HepG2 (cell line): ENCODE measurements at regions not wholly inside any gene's neighbourhood (a gene's known extent, or its start where the extent isn't known, plus 50 kb on each side); places are given as distances from the start of the nearest gene placed in this dataset.

Experiments
- ATAC-seq: fragments of 200-7000 bp; cut with Tn5 transposase; 3 replicates; pipeline ENCODE4 v1.9.1; 2020; ENCODE audit warnings: mild to moderate bottlenecking, moderate library complexity
- BruUV-seq: library from RNA; stranded (reverse); fragments of 400-500 nt; replicated peaks from 2 replicates; lab custom pipeline; 2021; lab: Mats Ljungman, UMichigan
- CTCF ChIA-PET: fragments of 300-600 bp; formaldehyde crosslinking; extraction: SDS; loops from one replicate; lab custom pipeline; 2021; ENCODE audit warnings: low total read pairs, inconsistent platforms, low intra/inter-chr PET ratio; lab: Yijun Ruan, JAX
- POLR2A ChIA-PET: fragments of 350-600 bp; sonication (Branson Sonifier 250); formaldehyde crosslinking; loops from one replicate; lab custom pipeline; 2020; ENCODE audit warnings: antibody characterized with exemption, inconsistent platforms; lab: Yijun Ruan, JAX
- DNase-seq: peaks from one replicate; pipeline ENCODE4 v3.0.0-alpha.2; 2015; ENCODE audit warnings: low spot score
- FAIRE-seq: peaks from 3 replicates; lab custom pipeline; 2011; peaks lifted over from hg19 to GRCh38; lab: Jason Lieb, UNC
- H2AFZ ChIP-seq: one replicate; pipeline ENCODE4 v1.6.1; 2011; ENCODE audit warnings: low read length, inconsistent platforms
- H3K27ac ChIP-seq: fragments of 300-600 bp; 3 replicates; pipeline ENCODE4 v1.8.0; 2011; ENCODE audit warnings: mixed run types, mild to moderate bottlenecking, mixed read lengths, low read length, inconsistent platforms; ENCODE audit not compliant: insufficient read depth; ENCODE audit errors: extremely low read length
- H3K27me3 ChIP-seq, 2 experiments: fragments of 200-600 bp in 1 of 2; 2 replicates in 1 of 2; 3 replicates in 1 of 2; pipeline versions ENCODE4 v1.6.0 to v1.8.0; 2011; ENCODE audit warnings: low read length in 2 of 2, mild to moderate bottlenecking in 2 of 2, moderate library complexity in 2 of 2, inconsistent platforms in 1 of 2; ENCODE audit not compliant: insufficient read depth in 2 of 2, control insufficient read depth in 1 of 2
- H3K36me3 ChIP-seq, 2 experiments: fragments of 200-600 bp in 1 of 2; replicated peaks in 1 of 2; 2 replicates in 1 of 2; 3 replicates in 1 of 2; pipeline versions ENCODE4 v1.5.1 to v1.8.0; 2011; ENCODE audit warnings: low read length in 2 of 2, inconsistent platforms in 1 of 2; ENCODE audit not compliant: insufficient read depth in 2 of 2, control insufficient read depth in 1 of 2
- H3K4me1 ChIP-seq: 2 replicates; pipeline ENCODE4 v1.5.1; 2012; ENCODE audit warnings: low read length, inconsistent platforms; ENCODE audit not compliant: insufficient read depth
- H3K4me2 ChIP-seq: 2 replicates; pipeline ENCODE4 v1.6.0; 2011; ENCODE audit warnings: low read depth, low read length, inconsistent platforms
- H3K4me3 ChIP-seq, 3 experiments: fragments of 200-600 bp in 1 of 3; sonication (generic), shearing (Covaris generic) in 1 of 3; replicated peaks in 1 of 3; 2 replicates each; pipeline ENCODE4 v1.5.1; 2011 to 2016; ENCODE audit warnings: low read length in 3 of 3, inconsistent platforms in 2 of 3, low read depth in 2 of 3, mild to moderate bottlenecking in 2 of 3, control low read depth in 1 of 3, mixed read lengths in 1 of 3; ENCODE audit not compliant: insufficient read depth in 1 of 3
- H3K79me2 ChIP-seq: one replicate; pipeline ENCODE4 v1.6.1; 2011; ENCODE audit warnings: low read length, inconsistent platforms; ENCODE audit not compliant: insufficient read depth
- H3K9ac ChIP-seq: 2 replicates; pipeline ENCODE4 v1.6.0; 2011; ENCODE audit warnings: mild to moderate bottlenecking, low read depth, low read length, inconsistent platforms; ENCODE audit not compliant: insufficient read depth
- H3K9me3 ChIP-seq: 2 replicates; pipeline ENCODE4 v1.5.1; 2012; ENCODE audit warnings: mild to moderate bottlenecking, low read length
- H4K20me1 ChIP-seq: 2 replicates; pipeline ENCODE4 v1.6.0; 2011; ENCODE audit warnings: inconsistent platforms, mild to moderate bottlenecking, low read length, moderate library complexity; ENCODE audit not compliant: insufficient read depth
- HNRNPK ChIP-seq: fragments of 200-400 bp; formaldehyde crosslinking; IDR thresholded peaks from 2 replicates; pipeline ENCODE4 v1.6.1; 2018; ENCODE audit warnings: low read length, low read depth, moderate library complexity, mild to moderate bottlenecking; ENCODE audit not compliant: poor library complexity, severe bottlenecking
- NFE2L1 ChIP-seq: sonication (generic); formaldehyde crosslinking; IDR thresholded peaks from 2 replicates; pipeline ENCODE4 v1.4.0; 2020; ENCODE audit warnings: missing genetic modification reagents, mild to moderate bottlenecking, borderline replicate concordance
- NR3C1 ChIP-seq: sonication (generic); formaldehyde crosslinking; IDR thresholded peaks from 2 replicates; pipeline ENCODE4 v1.4.0; 2020; ENCODE audit warnings: missing genetic modification reagents
- PAF1 ChIP-seq: IDR thresholded peaks from 2 replicates; pipeline ENCODE4 v1.6.1; 2016; ENCODE audit warnings: missing genetic modification reagents, missing compliant biosample characterization
- SETDB1 ChIP-seq: sonication (generic); formaldehyde crosslinking; IDR thresholded peaks from 2 replicates; pipeline ENCODE4 v1.5.1; 2020; ENCODE audit warnings: missing genetic modification reagents, mild to moderate bottlenecking, borderline replicate concordance
- ZNF18 ChIP-seq: sonication (generic); formaldehyde crosslinking; IDR thresholded peaks from 2 replicates; pipeline ENCODE4 v1.8.0; 2022; ENCODE audit warnings: mild to moderate bottlenecking, missing genetic modification reagents; ENCODE audit not compliant: insufficient replicate concordance
- ZNF317 ChIP-seq: sonication (generic); formaldehyde crosslinking; IDR thresholded peaks from 2 replicates; pipeline ENCODE4 v1.5.0; 2020; ENCODE audit warnings: mild to moderate bottlenecking, missing genetic modification reagents
- WGBS: methylation state at CpG from one replicate; pipeline ENCODE4 v1.1.6; 2017; ENCODE audit warnings: low lambda C conversion rate; 5-methylcytosine and 5-hydroxymethylcytosine counted together
- in situ Hi-C: cut with HindIII; loops from 2 replicates; pipeline ENCODE4 v1.10.0; 2017; ENCODE audit warnings: low pct_unique_long_range_greater_than_20kb; ENCODE audit not compliant: extremely low pct_ligation_motif_present
- intact Hi-C: fragments of 100-400 bp; cut with micrococcal nuclease; formaldehyde crosslinking; loops from one replicate; pipeline ENCODE4 v1.10.0; 2022; ENCODE audit not compliant: unreplicated experiment

- no TSS peak for BruUV-seq
- 2% methylated on average over 1 of the region's 1 CpG for WGBS
- in situ Hi-C loops (no loop called here), intact Hi-C loops (no loop called here)
- Histone ChIP-seq H3K27ac (no peak overlapping the region), H3K27me3 (no peaks in the 10 kb centered on the region), H3K9me3 (no peaks in the 10 kb centered on the region), H3K4me2 (no peak overlapping the region), H3K36me3 (no peaks in the 10 kb centered on the region), H3K4me3 (no peak overlapping the region), H3K79me2 (no peaks in the 10 kb centered on the region), H2AFZ (no peak overlapping the region), H4K20me1 (no peaks in the 10 kb centered on the region), H3K4me1 (no peaks in the 10 kb centered on the region), H3K9ac (no peak overlapping the region)
- FAIRE-seq: no peak
- DNase-seq: no peak
- TF ChIP-seq HNRNPK (peak; percentile 82), PAF1 (CRISPR knock-in tag) (no peak), ZNF317 (no peak), ZNF18 (CRISPR knock-in tag) (no peak), NR3C1 (CRISPR knock-in tag) (no peak), NFE2L1 (CRISPR knock-in tag) (no peak), SETDB1 (CRISPR knock-in tag) (no peak)
- ChIA-PET CTCF (no interaction called here), POLR2A (no interaction called here)
- ATAC-seq: no peak
These were observed 345.3 kb downstream of the CENPW start for GRCh38 chr6:126685182-126685581.
